ENCODE measurements at regions not wholly inside any gene's neighbourhood (a gene's known extent, or its start where the extent isn't known, plus 50 kb on each side); places are given as distances from the start of the nearest gene placed in this dataset.

DNA sequence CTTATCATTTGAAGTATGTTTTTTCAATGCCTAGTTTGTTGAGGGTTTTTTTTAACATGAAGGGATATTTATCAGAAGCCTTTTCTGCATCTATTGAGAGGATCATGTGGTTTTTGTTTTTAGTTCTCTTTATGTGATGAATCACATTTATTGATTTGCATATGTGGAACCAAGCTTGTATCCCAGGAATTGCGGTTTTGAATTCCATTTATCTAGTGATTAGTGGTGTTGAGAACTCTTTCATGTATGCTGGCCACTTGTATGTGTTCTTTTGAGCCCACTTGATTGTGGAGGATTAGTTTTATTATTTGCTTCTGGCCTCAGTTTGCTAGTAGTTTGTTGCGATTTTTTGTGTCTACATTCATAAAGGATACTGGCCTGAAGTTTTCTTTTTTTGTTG, 85.0 kb upstream of the CNKSR2 start:
- TF ChIP-seq, protein P1, sequence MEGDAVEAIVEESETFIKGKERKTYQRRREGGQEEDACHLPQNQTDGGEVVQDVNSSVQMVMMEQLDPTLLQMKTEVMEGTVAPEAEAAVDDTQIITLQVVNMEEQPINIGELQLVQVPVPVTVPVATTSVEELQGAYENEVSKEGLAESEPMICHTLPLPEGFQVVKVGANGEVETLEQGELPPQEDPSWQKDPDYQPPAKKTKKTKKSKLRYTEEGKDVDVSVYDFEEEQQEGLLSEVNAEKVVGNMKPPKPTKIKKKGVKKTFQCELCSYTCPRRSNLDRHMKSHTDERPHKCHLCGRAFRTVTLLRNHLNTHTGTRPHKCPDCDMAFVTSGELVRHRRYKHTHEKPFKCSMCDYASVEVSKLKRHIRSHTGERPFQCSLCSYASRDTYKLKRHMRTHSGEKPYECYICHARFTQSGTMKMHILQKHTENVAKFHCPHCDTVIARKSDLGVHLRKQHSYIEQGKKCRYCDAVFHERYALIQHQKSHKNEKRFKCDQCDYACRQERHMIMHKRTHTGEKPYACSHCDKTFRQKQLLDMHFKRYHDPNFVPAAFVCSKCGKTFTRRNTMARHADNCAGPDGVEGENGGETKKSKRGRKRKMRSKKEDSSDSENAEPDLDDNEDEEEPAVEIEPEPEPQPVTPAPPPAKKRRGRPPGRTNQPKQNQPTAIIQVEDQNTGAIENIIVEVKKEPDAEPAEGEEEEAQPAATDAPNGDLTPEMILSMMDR (conservative IDR thresholded peaks at IDR 0.05; ENCODE audit: low read depth, low read length): no peak
- no peak for TF ChIP-seq POLR2A (IDR thresholded peaks at IDR 0.05; ENCODE audit: low read depth, low read length)
- TF ChIP-seq CEBPB (IDR thresholded peaks at IDR 0.05; ENCODE audit: low read depth, low read length): no peak
- TF ChIP-seq MAFK (IDR thresholded peaks at IDR 0.05; ENCODE audit: low read depth, low read length): no peak
- no peak for TF ChIP-seq RFX5 (IDR thresholded peaks at IDR 0.05; ENCODE audit: low read depth, low read length)
- no peak for TF ChIP-seq RAD21 (IDR thresholded peaks at IDR 0.05; ENCODE audit: low read length)
- no peak for TF ChIP-seq MXI1 (IDR thresholded peaks at IDR 0.05; ENCODE audit: borderline replicate concordance, low read depth, low read length)
- TF ChIP-seq, protein P2, sequence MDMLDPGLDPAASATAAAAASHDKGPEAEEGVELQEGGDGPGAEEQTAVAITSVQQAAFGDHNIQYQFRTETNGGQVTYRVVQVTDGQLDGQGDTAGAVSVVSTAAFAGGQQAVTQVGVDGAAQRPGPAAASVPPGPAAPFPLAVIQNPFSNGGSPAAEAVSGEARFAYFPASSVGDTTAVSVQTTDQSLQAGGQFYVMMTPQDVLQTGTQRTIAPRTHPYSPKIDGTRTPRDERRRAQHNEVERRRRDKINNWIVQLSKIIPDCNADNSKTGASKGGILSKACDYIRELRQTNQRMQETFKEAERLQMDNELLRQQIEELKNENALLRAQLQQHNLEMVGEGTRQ (IDR thresholded peaks at IDR 0.05; ENCODE audit: low read depth, low read length): no peak

Data from IMR-90 (cell line).